ENCODE measurements at regions not wholly inside any gene's neighbourhood (a gene's known extent, or its start where the extent isn't known, plus 50 kb on each side); places are given as distances from the start of the nearest gene placed in this dataset.

- TF ChIP-seq CTCF (IDR thresholded peaks at IDR 0.05) (no peak), POLR2A (IDR thresholded peaks at IDR 0.05) (no peak)
These were observed 111.5 kb upstream of the TNC start for GRCh38 chr9:115229496-115229895.
